Peyer's patch (tissue), 4 donors: ENCODE measurements at regions not wholly inside any gene's neighbourhood (a gene's known extent, or its start where the extent isn't known, plus 50 kb on each side); places are given as distances from the start of the nearest gene placed in this dataset.
"Not testable (repeated sequence)": the region's sequence is repeated elsewhere in the genome, so short reads cannot be mapped to it uniquely, and the experiment has no call there.

Experiments
- DNase-seq, 3 donors: peaks; one replicate each; pipeline ENCODE4 v3.0.0-alpha.2; 2017 to 2019
- H3K27ac ChIP-seq, 4 donors: fragments of 200-600 bp; sonication (generic); one replicate each; pipeline ENCODE4 v1.5.1; 2016 to 2019
- H3K27me3 ChIP-seq, 2 donors: fragments of 200-600 bp; sonication (generic); one replicate each; pipeline ENCODE4 v1.5.1; 2019
- H3K36me3 ChIP-seq, 3 donors: fragments of 200-600 bp; sonication (generic); one replicate each; pipeline ENCODE4 v1.5.1; 2016 to 2019
- H3K4me1 ChIP-seq, 4 donors: fragments of 200-600 bp; sonication (generic); one replicate each; pipeline ENCODE4 v1.5.1; 2016 to 2019
- H3K4me3 ChIP-seq, 4 donors: fragments of 200-600 bp; sonication (generic); 1 replicate in 3 of 4; 2 replicates in 1 of 4; pipeline ENCODE4 v1.5.1; 2016 to 2019; ENCODE audit warnings: mild to moderate bottlenecking in 1 of 4
- H3K9me3 ChIP-seq, 4 donors: fragments of 200-600 bp; sonication (generic); one replicate each; pipeline ENCODE4 v1.5.1; 2016 to 2019; ENCODE audit warnings: mild to moderate bottlenecking in 1 of 4
- POLR2A ChIP-seq, 2 donors: fragments of 450-650 bp; IDR thresholded peaks; one replicate each; pipeline ENCODE4 v1.5.1; 2017; ENCODE audit warnings: antibody characterized with exemption in 2 of 2, mild to moderate bottlenecking in 2 of 2, moderate library complexity in 2 of 2
- TF ChIP-seq, protein P1 (sequence below), 6 experiments: fragments of 450-650 bp in 4 of 6; fragments of 200-600 bp in 2 of 6; sonication (generic) in 1 of 6; IDR thresholded peaks; one replicate each; pipeline ENCODE4 v1.5.1; 2017 to 2019; ENCODE audit warnings: antibody characterized with exemption in 6 of 6, mild to moderate bottlenecking in 3 of 6, moderate library complexity in 1 of 6

GRCh38 chr3:56935811-56936210 lies 124.7 kb upstream of the SPATA12 start:
- no peak for DNase-seq
- Histone ChIP-seq H3K27ac (no peak overlapping the region), H3K9me3 (no peaks in the 10 kb centered on the region), H3K36me3 (no peaks in the 10 kb centered on the region), H3K4me1 (no peaks in the 10 kb centered on the region), H3K4me3 (no peak overlapping the region), H3K27me3 (no peaks in the 10 kb centered on the region)
- TF ChIP-seq, protein P1, sequence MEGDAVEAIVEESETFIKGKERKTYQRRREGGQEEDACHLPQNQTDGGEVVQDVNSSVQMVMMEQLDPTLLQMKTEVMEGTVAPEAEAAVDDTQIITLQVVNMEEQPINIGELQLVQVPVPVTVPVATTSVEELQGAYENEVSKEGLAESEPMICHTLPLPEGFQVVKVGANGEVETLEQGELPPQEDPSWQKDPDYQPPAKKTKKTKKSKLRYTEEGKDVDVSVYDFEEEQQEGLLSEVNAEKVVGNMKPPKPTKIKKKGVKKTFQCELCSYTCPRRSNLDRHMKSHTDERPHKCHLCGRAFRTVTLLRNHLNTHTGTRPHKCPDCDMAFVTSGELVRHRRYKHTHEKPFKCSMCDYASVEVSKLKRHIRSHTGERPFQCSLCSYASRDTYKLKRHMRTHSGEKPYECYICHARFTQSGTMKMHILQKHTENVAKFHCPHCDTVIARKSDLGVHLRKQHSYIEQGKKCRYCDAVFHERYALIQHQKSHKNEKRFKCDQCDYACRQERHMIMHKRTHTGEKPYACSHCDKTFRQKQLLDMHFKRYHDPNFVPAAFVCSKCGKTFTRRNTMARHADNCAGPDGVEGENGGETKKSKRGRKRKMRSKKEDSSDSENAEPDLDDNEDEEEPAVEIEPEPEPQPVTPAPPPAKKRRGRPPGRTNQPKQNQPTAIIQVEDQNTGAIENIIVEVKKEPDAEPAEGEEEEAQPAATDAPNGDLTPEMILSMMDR (IDR thresholded peaks at IDR 0.05): no peak
- no peak for TF ChIP-seq POLR2A (IDR thresholded peaks at IDR 0.05)

DNA sequence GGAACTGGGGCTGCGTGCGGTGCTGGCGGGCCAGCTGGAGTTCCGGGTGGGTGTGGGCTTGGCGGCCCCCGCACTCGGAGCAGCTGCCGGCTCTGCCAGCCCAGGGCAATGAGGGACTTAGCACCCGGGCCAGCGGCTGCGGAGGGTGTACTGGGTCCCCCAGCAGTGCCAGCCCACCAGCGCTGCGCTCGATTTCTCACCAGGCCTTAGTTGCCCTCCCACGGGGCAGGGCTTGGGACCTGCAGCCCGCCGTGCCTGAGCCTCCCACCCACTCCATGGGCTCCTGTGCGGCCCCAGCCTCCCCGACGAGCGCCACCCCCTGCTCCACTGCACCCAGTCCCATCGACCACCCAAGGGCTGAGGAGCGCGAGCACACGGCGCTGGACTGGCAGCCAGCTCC lies 126.0 kb upstream of the SPATA12 start:
- not testable (repeated sequence) for H3K9me3 ChIP-seq, DNase-seq, H3K4me3 ChIP-seq, H3K36me3 ChIP-seq, H3K27me3 ChIP-seq, H3K4me1 ChIP-seq, H3K27ac ChIP-seq

- Histone ChIP-seq H3K4me3 (no peak overlapping the region), H3K4me1 (no peaks in the 10 kb centered on the region), H3K27ac (no peak overlapping the region), H3K27me3 (no peaks in the 10 kb centered on the region), H3K9me3 (no peaks in the 10 kb centered on the region), H3K36me3 (no peaks in the 10 kb centered on the region)
- no peak for DNase-seq
- no peak for TF ChIP-seq POLR2A (IDR thresholded peaks at IDR 0.05)
- TF ChIP-seq, protein P1 (IDR thresholded peaks at IDR 0.05): no peak
Measured at GRCh38 chr3:56933803-56934202, 126.7 kb upstream of the SPATA12 start.

GRCh38 chr3:56932866-56933265 lies 127.6 kb upstream of the SPATA12 start:
- H3K4me3 ChIP-seq: no peak overlapping the region
- H3K4me1 ChIP-seq: peaks cover 0 to 8% (median 0%) of the 10 kb centered on the region in 4 donors
- H3K27me3 ChIP-seq: no peaks in the 10 kb centered on the region
- DNase-seq: no peak
- H3K36me3 ChIP-seq: no peaks in the 10 kb centered on the region
- H3K9me3 ChIP-seq: no peaks in the 10 kb centered on the region
- TF ChIP-seq, protein P1 (IDR thresholded peaks at IDR 0.05): no peak
- H3K27ac ChIP-seq: no peak overlapping the region

DNA sequence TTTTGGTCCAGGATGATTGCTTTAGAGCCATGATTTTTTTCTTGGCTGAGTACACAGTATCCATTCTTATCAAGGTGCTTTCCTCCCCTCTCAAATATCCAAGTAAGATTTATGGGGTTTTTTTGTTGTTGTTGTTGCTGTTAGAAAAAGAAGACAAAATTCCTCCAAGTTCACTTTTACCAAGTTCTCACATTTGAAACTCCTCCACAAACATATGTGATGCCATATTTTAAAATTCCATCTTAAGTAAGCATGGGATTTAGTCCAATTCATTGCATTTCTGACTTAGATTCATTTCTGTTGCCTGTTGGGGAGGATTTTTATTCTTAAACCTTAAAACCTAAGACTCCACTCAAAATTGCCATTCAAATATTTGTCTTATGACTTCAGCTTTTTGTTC lies 128.6 kb upstream of the SPATA12 start:
- TF ChIP-seq, protein P1 (IDR thresholded peaks at IDR 0.05): no peak
- TF ChIP-seq POLR2A (IDR thresholded peaks at IDR 0.05): no peak
- Histone ChIP-seq H3K9me3 (no peaks in the 10 kb centered on the region), H3K27me3 (no peaks in the 10 kb centered on the region), H3K4me3 (no peak overlapping the region), H3K36me3 (no peaks in the 10 kb centered on the region), H3K27ac (no peak overlapping the region), H3K4me1 (peaks cover 0 to 8% (median 2%) of the 10 kb centered on the region in 4 donors)
- DNase-seq: no peak

GRCh38 chr3:56930706-56931105 lies 129.0 kb upstream of the ARHGEF3 start:
- Histone ChIP-seq H3K27me3 (no peaks in the 10 kb centered on the region), H3K9me3 (no peaks in the 10 kb centered on the region), H3K4me1 (peaks cover 0 to 10% (median 4%) of the 10 kb centered on the region in 4 donors), H3K36me3 (no peaks in the 10 kb centered on the region), H3K27ac (no peak overlapping the region), H3K4me3 (no peak overlapping the region)
- no peak for DNase-seq
- TF ChIP-seq POLR2A (IDR thresholded peaks at IDR 0.05): no peak
- TF ChIP-seq, protein P1 (IDR thresholded peaks at IDR 0.05): no peak
